ENCODE measurements at regions not wholly inside any gene's neighbourhood (a gene's known extent, or its start where the extent isn't known, plus 50 kb on each side); places are given as distances from the start of the nearest gene placed in this dataset.

DNA sequence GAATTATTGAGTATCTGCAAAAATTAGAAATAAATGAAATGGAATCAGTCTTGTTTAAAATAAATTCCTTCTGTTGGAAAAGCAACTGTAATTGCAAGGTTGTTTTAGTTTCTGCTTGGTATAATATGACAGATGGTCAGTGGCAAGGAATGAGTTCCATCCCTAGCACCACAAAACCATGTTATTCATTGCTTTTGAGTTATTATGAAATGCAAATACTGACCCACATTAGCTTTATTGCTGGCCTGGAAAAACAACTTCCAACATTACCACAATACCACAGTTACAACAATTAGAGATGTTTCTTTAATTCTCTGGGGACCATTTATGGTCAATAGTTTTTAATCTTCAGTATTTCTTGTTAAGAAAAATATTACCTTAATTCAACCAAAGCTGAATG is 194.4 kb downstream of the TMA16 start:
- TF ChIP-seq, protein P1, sequence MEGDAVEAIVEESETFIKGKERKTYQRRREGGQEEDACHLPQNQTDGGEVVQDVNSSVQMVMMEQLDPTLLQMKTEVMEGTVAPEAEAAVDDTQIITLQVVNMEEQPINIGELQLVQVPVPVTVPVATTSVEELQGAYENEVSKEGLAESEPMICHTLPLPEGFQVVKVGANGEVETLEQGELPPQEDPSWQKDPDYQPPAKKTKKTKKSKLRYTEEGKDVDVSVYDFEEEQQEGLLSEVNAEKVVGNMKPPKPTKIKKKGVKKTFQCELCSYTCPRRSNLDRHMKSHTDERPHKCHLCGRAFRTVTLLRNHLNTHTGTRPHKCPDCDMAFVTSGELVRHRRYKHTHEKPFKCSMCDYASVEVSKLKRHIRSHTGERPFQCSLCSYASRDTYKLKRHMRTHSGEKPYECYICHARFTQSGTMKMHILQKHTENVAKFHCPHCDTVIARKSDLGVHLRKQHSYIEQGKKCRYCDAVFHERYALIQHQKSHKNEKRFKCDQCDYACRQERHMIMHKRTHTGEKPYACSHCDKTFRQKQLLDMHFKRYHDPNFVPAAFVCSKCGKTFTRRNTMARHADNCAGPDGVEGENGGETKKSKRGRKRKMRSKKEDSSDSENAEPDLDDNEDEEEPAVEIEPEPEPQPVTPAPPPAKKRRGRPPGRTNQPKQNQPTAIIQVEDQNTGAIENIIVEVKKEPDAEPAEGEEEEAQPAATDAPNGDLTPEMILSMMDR (IDR thresholded peaks at IDR 0.05) = no peak
- TF ChIP-seq POLR2A (IDR thresholded peaks at IDR 0.05) = no peak

All from heart left ventricle (tissue), 13 donors.